ENCODE measurements at regions not wholly inside any gene's neighbourhood (a gene's known extent, or its start where the extent isn't known, plus 50 kb on each side); places are given as distances from the start of the nearest gene placed in this dataset.
A peak's percentile ranks its signal among the peaks of the same experiment; 100 is the strongest.

DNA sequence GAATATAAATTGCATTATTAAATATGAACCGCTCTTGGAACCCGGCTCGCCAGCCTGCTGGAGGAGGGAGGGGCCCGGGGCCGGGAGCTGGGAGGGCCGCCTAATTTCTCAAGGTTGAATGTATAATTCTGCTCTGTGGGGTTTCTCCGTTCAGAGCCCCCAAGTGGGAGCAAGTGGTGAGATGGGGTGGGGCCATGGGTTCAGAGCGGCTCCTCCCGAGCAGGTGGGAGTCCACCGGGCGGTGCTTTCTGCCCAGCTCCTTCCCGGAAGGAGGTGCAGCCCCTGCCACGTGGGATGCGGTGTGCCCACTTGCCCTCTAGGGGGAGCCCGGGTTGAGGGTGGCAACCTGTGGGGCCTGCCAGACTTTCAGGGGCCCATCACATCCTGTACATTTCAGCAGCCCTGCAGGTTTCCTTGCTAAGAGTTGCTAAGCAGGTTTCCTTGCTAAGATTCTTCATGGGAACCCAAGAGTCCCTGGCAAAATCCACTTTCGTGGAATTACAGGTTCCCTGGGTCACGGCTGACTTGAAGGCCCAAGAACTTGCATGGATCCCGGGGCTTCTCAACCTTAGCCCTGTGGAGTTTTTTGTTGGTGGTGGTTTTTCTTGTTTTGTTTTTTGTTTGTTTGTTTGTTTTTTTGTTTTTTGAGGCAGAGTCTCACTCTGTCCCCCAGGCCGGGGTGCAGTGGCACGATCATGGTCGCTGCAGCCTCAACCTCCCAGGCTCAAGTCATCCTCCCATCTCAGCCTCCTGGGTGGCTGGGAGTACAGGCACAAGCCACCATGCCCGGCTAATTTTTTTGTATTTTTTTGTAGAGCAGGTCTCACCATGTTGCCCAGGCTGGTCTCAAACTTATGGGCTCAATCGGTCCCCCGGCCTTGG, 196.7 kb upstream of the GSE1 start (continued):
- TF ChIP-seq, protein P1, sequence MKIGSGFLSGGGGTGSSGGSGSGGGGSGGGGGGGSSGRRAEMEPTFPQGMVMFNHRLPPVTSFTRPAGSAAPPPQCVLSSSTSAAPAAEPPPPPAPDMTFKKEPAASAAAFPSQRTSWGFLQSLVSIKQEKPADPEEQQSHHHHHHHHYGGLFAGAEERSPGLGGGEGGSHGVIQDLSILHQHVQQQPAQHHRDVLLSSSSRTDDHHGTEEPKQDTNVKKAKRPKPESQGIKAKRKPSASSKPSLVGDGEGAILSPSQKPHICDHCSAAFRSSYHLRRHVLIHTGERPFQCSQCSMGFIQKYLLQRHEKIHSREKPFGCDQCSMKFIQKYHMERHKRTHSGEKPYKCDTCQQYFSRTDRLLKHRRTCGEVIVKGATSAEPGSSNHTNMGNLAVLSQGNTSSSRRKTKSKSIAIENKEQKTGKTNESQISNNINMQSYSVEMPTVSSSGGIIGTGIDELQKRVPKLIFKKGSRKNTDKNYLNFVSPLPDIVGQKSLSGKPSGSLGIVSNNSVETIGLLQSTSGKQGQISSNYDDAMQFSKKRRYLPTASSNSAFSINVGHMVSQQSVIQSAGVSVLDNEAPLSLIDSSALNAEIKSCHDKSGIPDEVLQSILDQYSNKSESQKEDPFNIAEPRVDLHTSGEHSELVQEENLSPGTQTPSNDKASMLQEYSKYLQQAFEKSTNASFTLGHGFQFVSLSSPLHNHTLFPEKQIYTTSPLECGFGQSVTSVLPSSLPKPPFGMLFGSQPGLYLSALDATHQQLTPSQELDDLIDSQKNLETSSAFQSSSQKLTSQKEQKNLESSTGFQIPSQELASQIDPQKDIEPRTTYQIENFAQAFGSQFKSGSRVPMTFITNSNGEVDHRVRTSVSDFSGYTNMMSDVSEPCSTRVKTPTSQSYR (CRISPR knock-in tag; IDR thresholded peaks at IDR 0.05; ENCODE audit: borderline replicate concordance): no peak
- TF ChIP-seq TCF12 (IDR thresholded peaks at IDR 0.05): no peak
- no peak for TF ChIP-seq TCF12 (CRISPR knock-in tag; IDR thresholded peaks at IDR 0.05)
- TF ChIP-seq ZZZ3 (CRISPR knock-in tag; IDR thresholded peaks at IDR 0.05; ENCODE audit: borderline replicate concordance): no peak
- TF ChIP-seq TEF (CRISPR knock-in tag; IDR thresholded peaks at IDR 0.05): no peak
- no peak for TF ChIP-seq CENPX (CRISPR knock-in tag; IDR thresholded peaks at IDR 0.05)
- TF ChIP-seq ZNF430 (CRISPR knock-in tag; IDR thresholded peaks at IDR 0.05): no peak
- TF ChIP-seq, protein P2, sequence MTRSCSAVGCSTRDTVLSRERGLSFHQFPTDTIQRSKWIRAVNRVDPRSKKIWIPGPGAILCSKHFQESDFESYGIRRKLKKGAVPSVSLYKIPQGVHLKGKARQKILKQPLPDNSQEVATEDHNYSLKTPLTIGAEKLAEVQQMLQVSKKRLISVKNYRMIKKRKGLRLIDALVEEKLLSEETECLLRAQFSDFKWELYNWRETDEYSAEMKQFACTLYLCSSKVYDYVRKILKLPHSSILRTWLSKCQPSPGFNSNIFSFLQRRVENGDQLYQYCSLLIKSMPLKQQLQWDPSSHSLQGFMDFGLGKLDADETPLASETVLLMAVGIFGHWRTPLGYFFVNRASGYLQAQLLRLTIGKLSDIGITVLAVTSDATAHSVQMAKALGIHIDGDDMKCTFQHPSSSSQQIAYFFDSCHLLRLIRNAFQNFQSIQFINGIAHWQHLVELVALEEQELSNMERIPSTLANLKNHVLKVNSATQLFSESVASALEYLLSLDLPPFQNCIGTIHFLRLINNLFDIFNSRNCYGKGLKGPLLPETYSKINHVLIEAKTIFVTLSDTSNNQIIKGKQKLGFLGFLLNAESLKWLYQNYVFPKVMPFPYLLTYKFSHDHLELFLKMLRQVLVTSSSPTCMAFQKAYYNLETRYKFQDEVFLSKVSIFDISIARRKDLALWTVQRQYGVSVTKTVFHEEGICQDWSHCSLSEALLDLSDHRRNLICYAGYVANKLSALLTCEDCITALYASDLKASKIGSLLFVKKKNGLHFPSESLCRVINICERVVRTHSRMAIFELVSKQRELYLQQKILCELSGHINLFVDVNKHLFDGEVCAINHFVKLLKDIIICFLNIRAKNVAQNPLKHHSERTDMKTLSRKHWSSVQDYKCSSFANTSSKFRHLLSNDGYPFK (CRISPR knock-in tag; IDR thresholded peaks at IDR 0.05; ENCODE audit: borderline replicate concordance): no peak
- no peak for TF ChIP-seq FOXM1 (CRISPR knock-in tag; IDR thresholded peaks at IDR 0.05)
- no peak for TF ChIP-seq ZFP1 (CRISPR knock-in tag; IDR thresholded peaks at IDR 0.05)
- TF ChIP-seq ZBTB20 (CRISPR knock-in tag; IDR thresholded peaks at IDR 0.05; ENCODE audit: borderline replicate concordance, low read depth): no peak
- no peak for TF ChIP-seq AGO1 (IDR thresholded peaks at IDR 0.05; ENCODE audit: low read depth, low read length, poor library complexity, severe bottlenecking)
- TF ChIP-seq THAP11 (CRISPR knock-in tag; IDR thresholded peaks at IDR 0.05): peak; percentile 31; the same call in 1 of the 2 replicates
- peak; percentile 69; the same call in 1 of the 2 replicates for TF ChIP-seq ZNF556 (CRISPR knock-in tag; IDR thresholded peaks at IDR 0.05; ENCODE audit: borderline replicate concordance)
